ENCODE measurements at regions not wholly inside any gene's neighbourhood (a gene's known extent, or its start where the extent isn't known, plus 50 kb on each side); places are given as distances from the start of the nearest gene placed in this dataset.

- DNase-seq (ENCODE audit: low read depth, low spot score) (no peak), FAIRE-seq (no peak), ATAC-seq (no peak)
- Histone ChIP-seq H3K27ac (ENCODE audit: control insufficient read depth, insufficient read depth) (no peak overlapping the region), H3K4me3 (no peak overlapping the region), H2AFZ (ENCODE audit: control insufficient read depth, low read depth, low read length) (no peak overlapping the region), H3K9me3 (replicated peaks; ENCODE audit: control insufficient read depth, insufficient read depth, low read length) (no peaks in the 10 kb centered on the region), H3K4me1 (ENCODE audit: control insufficient read depth, insufficient read depth, low read length) (no peaks in the 10 kb centered on the region), H3K36me3 (ENCODE audit: control insufficient read depth in 2 of 2, insufficient read depth in 2 of 2, low read length in 1 of 2) (no peaks in the 10 kb centered on the region), H3K27me3 (replicated peaks in 1 of 2; ENCODE audit: control insufficient read depth in 2 of 2, insufficient read depth in 2 of 2, low read length in 1 of 2) (no peaks in the 10 kb centered on the region), H4K20me1 (ENCODE audit: control insufficient read depth, insufficient read depth) (no peaks in the 10 kb centered on the region), H3K4me2 (ENCODE audit: control insufficient read depth, insufficient read depth) (no peak overlapping the region), H3K79me2 (ENCODE audit: control insufficient read depth, insufficient read depth, low read length) (no peaks in the 10 kb centered on the region), H3K9ac (ENCODE audit: control insufficient read depth, insufficient read depth, low read length) (no peak overlapping the region)
- SMC1A ChIA-PET (ENCODE audit: uncharacterized antibody, unreplicated experiment): no interaction called here
- TF ChIP-seq RAD51 (IDR thresholded peaks at IDR 0.05) (no peak), HCFC1 (IDR thresholded peaks at IDR 0.05; ENCODE audit: low read length) (no peak), GATAD2B (conservative IDR thresholded peaks at IDR 0.05; ENCODE audit: low read depth) (no peak), ATF7 (IDR thresholded peaks at IDR 0.05; ENCODE audit: low read depth) (no peak), ZNF384 (IDR thresholded peaks at IDR 0.05; ENCODE audit: borderline replicate concordance, low read depth, low read length) (no peak), SMAD5 (IDR thresholded peaks at IDR 0.05; ENCODE audit: low read depth) (no peak), CHD1 (IDR thresholded peaks at IDR 0.05; ENCODE audit: low read depth, low read length) (no peak), ZNF207 (IDR thresholded peaks at IDR 0.05; ENCODE audit: borderline replicate concordance) (no peak), TBL1XR1 (IDR thresholded peaks at IDR 0.05; ENCODE audit: low read depth, low read length) (no peak), STAT3 (IDR thresholded peaks at IDR 0.05; ENCODE audit: low read depth, low read length) (no peak), POU2F2 (IDR thresholded peaks at IDR 0.05; ENCODE audit: borderline replicate concordance, low read depth, low read length) (no peak), MEF2B (IDR thresholded peaks at IDR 0.05; ENCODE audit: partially characterized antibody, poor library complexity, severe bottlenecking) (no peak), STAT1 (conservative IDR thresholded peaks at IDR 0.05) (no peak), POLR2A (IDR thresholded peaks at IDR 0.05; ENCODE audit: low read depth, low read length) (no peak)
- TF ChIP-seq, protein P1, sequence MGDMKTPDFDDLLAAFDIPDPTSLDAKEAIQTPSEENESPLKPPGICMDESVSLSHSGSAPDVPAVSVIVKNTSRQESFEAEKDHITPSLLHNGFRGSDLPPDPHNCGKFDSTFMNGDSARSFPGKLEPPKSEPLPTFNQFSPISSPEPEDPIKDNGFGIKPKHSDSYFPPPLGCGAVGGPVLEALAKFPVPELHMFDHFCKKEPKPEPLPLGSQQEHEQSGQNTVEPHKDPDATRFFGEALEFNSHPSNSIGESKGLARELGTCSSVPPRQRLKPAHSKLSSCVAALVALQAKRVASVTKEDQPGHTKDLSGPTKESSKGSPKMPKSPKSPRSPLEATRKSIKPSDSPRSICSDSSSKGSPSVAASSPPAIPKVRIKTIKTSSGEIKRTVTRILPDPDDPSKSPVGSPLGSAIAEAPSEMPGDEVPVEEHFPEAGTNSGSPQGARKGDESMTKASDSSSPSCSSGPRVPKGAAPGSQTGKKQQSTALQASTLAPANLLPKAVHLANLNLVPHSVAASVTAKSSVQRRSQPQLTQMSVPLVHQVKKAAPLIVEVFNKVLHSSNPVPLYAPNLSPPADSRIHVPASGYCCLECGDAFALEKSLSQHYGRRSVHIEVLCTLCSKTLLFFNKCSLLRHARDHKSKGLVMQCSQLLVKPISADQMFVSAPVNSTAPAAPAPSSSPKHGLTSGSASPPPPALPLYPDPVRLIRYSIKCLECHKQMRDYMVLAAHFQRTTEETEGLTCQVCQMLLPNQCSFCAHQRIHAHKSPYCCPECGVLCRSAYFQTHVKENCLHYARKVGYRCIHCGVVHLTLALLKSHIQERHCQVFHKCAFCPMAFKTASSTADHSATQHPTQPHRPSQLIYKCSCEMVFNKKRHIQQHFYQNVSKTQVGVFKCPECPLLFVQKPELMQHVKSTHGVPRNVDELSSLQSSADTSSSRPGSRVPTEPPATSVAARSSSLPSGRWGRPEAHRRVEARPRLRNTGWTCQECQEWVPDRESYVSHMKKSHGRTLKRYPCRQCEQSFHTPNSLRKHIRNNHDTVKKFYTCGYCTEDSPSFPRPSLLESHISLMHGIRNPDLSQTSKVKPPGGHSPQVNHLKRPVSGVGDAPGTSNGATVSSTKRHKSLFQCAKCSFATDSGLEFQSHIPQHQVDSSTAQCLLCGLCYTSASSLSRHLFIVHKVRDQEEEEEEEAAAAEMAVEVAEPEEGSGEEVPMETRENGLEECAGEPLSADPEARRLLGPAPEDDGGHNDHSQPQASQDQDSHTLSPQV (IDR thresholded peaks at IDR 0.05): no peak
- TF ChIP-seq, protein P2, sequence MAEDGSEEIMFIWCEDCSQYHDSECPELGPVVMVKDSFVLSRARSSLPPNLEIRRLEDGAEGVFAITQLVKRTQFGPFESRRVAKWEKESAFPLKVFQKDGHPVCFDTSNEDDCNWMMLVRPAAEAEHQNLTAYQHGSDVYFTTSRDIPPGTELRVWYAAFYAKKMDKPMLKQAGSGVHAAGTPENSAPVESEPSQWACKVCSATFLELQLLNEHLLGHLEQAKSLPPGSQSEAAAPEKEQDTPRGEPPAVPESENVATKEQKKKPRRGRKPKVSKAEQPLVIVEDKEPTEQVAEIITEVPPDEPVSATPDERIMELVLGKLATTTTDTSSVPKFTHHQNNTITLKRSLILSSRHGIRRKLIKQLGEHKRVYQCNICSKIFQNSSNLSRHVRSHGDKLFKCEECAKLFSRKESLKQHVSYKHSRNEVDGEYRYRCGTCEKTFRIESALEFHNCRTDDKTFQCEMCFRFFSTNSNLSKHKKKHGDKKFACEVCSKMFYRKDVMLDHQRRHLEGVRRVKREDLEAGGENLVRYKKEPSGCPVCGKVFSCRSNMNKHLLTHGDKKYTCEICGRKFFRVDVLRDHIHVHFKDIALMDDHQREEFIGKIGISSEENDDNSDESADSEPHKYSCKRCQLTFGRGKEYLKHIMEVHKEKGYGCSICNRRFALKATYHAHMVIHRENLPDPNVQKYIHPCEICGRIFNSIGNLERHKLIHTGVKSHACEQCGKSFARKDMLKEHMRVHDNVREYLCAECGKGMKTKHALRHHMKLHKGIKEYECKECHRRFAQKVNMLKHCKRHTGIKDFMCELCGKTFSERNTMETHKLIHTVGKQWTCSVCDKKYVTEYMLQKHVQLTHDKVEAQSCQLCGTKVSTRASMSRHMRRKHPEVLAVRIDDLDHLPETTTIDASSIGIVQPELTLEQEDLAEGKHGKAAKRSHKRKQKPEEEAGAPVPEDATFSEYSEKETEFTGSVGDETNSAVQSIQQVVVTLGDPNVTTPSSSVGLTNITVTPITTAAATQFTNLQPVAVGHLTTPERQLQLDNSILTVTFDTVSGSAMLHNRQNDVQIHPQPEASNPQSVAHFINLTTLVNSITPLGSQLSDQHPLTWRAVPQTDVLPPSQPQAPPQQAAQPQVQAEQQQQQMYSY (CRISPR knock-in tag; IDR thresholded peaks at IDR 0.05): no peak
- TF ChIP-seq, protein P3, sequence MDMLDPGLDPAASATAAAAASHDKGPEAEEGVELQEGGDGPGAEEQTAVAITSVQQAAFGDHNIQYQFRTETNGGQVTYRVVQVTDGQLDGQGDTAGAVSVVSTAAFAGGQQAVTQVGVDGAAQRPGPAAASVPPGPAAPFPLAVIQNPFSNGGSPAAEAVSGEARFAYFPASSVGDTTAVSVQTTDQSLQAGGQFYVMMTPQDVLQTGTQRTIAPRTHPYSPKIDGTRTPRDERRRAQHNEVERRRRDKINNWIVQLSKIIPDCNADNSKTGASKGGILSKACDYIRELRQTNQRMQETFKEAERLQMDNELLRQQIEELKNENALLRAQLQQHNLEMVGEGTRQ (IDR thresholded peaks at IDR 0.05; ENCODE audit: borderline replicate concordance, low read depth, low read length): no peak
- intact Hi-C loops (cut with micrococcal nuclease; ENCODE audit: unreplicated experiment) (no loop called here), in situ Hi-C loops (cut with MboI) (no loop called here)
- WGBS (ENCODE audit: insufficient coverage, insufficient replicate concordance, low lambda C conversion rate, missing lambda C conversion rate): 5% methylated on average over 1 of the region's 1 CpG
- RAD21 ChIA-PET (ENCODE audit: unreplicated experiment): no interaction called here
- CTCF ChIA-PET: no interaction called here
- POLR2A ChIA-PET: no interaction called here
- no TSS peak for BruUV-seq (replicated peaks)
Observed at GRCh38 chr4:137206781-137207180, 325.5 kb downstream of the PCDH18 start.
